Smooth muscle cell (in vitro differentiated cells): ENCODE measurements at regions not wholly inside any gene's neighbourhood (a gene's known extent, or its start where the extent isn't known, plus 50 kb on each side); places are given as distances from the start of the nearest gene placed in this dataset.

Experiments
- DNase-seq: peaks from one replicate; lab custom pipeline; 2025; ENCODE audit not compliant: unreplicated experiment; lab: John Stamatoyannopoulos, UW
- H2AFZ ChIP-seq: fragments of 200-600 bp; sonication (generic); 2 replicates; pipeline ENCODE4 v1.6.0; 2016; ENCODE audit warnings: antibody characterized with exemption, low read depth, mild to moderate bottlenecking
- H3F3A ChIP-seq: fragments of 200-600 bp; sonication (generic); 2 replicates; pipeline ENCODE4 v1.6.0; 2017; ENCODE audit warnings: antibody characterized with exemption, low read depth
- H3K27ac ChIP-seq: fragments of 200-600 bp; sonication (generic); 2 replicates; pipeline ENCODE4 v1.5.1; 2016; ENCODE audit warnings: low read depth, mild to moderate bottlenecking
- H3K27me3 ChIP-seq: fragments of 200-600 bp; sonication (generic); 2 replicates; pipeline ENCODE4 v1.6.1; 2016; ENCODE audit warnings: low read depth, mild to moderate bottlenecking
- H3K36me3 ChIP-seq: fragments of 200-600 bp; sonication (generic); 2 replicates; pipeline ENCODE4 v1.5.1; 2016; ENCODE audit warnings: low read depth
- H3K4me1 ChIP-seq: fragments of 200-600 bp; sonication (generic); 2 replicates; pipeline ENCODE4 v1.5.1; 2016; ENCODE audit warnings: low read depth
- H3K4me2 ChIP-seq: fragments of 200-600 bp; sonication (generic); 2 replicates; pipeline ENCODE4 v1.6.0; 2016; ENCODE audit warnings: mild to moderate bottlenecking
- H3K4me3 ChIP-seq: fragments of 200-600 bp; sonication (generic); 2 replicates; pipeline ENCODE4 v1.5.1; 2016; ENCODE audit warnings: mild to moderate bottlenecking
- H3K79me2 ChIP-seq: fragments of 200-600 bp; sonication (generic); 2 replicates; pipeline ENCODE4 v1.6.0; 2016; ENCODE audit warnings: low read depth, mild to moderate bottlenecking
- H3K9ac ChIP-seq: fragments of 200-600 bp; sonication (generic); 2 replicates; pipeline ENCODE4 v1.6.0; 2016; ENCODE audit warnings: low read depth
- H3K9me3 ChIP-seq: fragments of 200-600 bp; sonication (generic); replicated peaks from 2 replicates; pipeline ENCODE4 v1.5.1; 2016; ENCODE audit warnings: low read depth
- H4K20me1 ChIP-seq: fragments of 200-600 bp; sonication (generic); 2 replicates; pipeline ENCODE4 v1.6.0; 2016; ENCODE audit warnings: low read depth
- WGBS: methylation state at CpG from one replicate; pipeline ENCODE4 v1.1.7; 2016; ENCODE audit warnings: low lambda C conversion rate; 5-methylcytosine and 5-hydroxymethylcytosine counted together
- TF ChIP-seq, protein P1 (sequence below): fragments of 200-600 bp; sonication (generic); IDR thresholded peaks from 2 replicates; pipeline ENCODE4 v1.5.1; 2017; ENCODE audit warnings: borderline replicate concordance, mild to moderate bottlenecking, antibody characterized with exemption; ENCODE audit not compliant: insufficient read depth, poor library complexity, severe bottlenecking

- DNase-seq = no peak
- no peaks in the 10 kb centered on the region for H3K27me3 ChIP-seq
- TF ChIP-seq, protein P1, sequence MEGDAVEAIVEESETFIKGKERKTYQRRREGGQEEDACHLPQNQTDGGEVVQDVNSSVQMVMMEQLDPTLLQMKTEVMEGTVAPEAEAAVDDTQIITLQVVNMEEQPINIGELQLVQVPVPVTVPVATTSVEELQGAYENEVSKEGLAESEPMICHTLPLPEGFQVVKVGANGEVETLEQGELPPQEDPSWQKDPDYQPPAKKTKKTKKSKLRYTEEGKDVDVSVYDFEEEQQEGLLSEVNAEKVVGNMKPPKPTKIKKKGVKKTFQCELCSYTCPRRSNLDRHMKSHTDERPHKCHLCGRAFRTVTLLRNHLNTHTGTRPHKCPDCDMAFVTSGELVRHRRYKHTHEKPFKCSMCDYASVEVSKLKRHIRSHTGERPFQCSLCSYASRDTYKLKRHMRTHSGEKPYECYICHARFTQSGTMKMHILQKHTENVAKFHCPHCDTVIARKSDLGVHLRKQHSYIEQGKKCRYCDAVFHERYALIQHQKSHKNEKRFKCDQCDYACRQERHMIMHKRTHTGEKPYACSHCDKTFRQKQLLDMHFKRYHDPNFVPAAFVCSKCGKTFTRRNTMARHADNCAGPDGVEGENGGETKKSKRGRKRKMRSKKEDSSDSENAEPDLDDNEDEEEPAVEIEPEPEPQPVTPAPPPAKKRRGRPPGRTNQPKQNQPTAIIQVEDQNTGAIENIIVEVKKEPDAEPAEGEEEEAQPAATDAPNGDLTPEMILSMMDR = no peak
- no peaks in the 10 kb centered on the region for H3K4me1 ChIP-seq
- H3K36me3 ChIP-seq = no peaks in the 10 kb centered on the region
- no peak overlapping the region for H3K4me2 ChIP-seq
- H3K4me3 ChIP-seq = no peak overlapping the region
- no peaks in the 10 kb centered on the region for H3F3A ChIP-seq
- no peaks in the 10 kb centered on the region for H3K9me3 ChIP-seq
- H3K9ac ChIP-seq = no peak overlapping the region
- peak overlapping the region; percentile 19 for H3K27ac ChIP-seq
- no peaks in the 10 kb centered on the region for H4K20me1 ChIP-seq
- no peaks in the 10 kb centered on the region for H3K79me2 ChIP-seq
- 83% methylated on average over 1 of the region's 1 CpG for WGBS
- no peak overlapping the region for H2AFZ ChIP-seq
Observed at GRCh38 chr19:23822735-23823134, 64.0 kb upstream of the ZNF681 start.

DNA sequence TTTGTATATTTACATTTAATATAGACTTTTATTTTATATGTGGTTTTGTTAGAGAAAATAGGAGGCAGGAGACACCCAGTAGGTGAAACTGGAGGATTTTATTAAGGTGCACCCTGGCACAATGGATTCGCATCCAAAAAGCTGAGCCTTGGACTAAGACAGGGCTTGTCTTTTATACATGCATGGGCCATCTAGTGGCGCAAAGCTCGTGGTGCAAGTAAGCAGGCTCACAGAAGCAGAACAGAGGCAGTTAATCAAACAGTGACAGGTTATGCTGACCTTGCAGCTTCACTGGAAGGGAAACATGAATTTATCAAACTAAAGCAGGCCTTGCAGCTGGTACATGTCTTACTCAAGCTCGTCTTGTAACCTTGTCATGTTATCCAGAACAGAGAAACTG is 58.8 kb upstream of the ZNF681 start:
- H4K20me1 ChIP-seq = no peaks in the 10 kb centered on the region
- no peak overlapping the region for H3K27ac ChIP-seq
- no peak overlapping the region for H3K4me3 ChIP-seq
- H3K36me3 ChIP-seq = no peaks in the 10 kb centered on the region
- no peak overlapping the region for H3K4me2 ChIP-seq
- no peak for DNase-seq
- H3K79me2 ChIP-seq = no peaks in the 10 kb centered on the region
- no peaks in the 10 kb centered on the region for H3K9me3 ChIP-seq
- WGBS = 86% methylated on average over 4 of the region's 4 CpGs
- TF ChIP-seq, protein P1 = no peak
- H3K9ac ChIP-seq = no peak overlapping the region
- H2AFZ ChIP-seq = no peak overlapping the region
- no peaks in the 10 kb centered on the region for H3F3A ChIP-seq
- no peaks in the 10 kb centered on the region for H3K4me1 ChIP-seq
- no peaks in the 10 kb centered on the region for H3K27me3 ChIP-seq

- Histone ChIP-seq H3K27me3 (no peaks in the 10 kb centered on the region), H2AFZ (no peak overlapping the region), H3K79me2 (no peaks in the 10 kb centered on the region), H3K9me3 (no peaks in the 10 kb centered on the region), H4K20me1 (no peaks in the 10 kb centered on the region), H3K4me2 (no peak overlapping the region), H3F3A (no peaks in the 10 kb centered on the region), H3K27ac (no peak overlapping the region), H3K36me3 (no peaks in the 10 kb centered on the region), H3K4me3 (no peak overlapping the region), H3K4me1 (no peaks in the 10 kb centered on the region), H3K9ac (no peak overlapping the region)
- TF ChIP-seq, protein P1 = no peak
- no peak for DNase-seq
- WGBS = 48% methylated on average over 3 of the region's 3 CpGs
Observed at GRCh38 chr19:23810496-23810895, 51.8 kb upstream of the ZNF681 start.
